Astrocyte of the cerebellum (primary cell): ENCODE measurements at regions not wholly inside any gene's neighbourhood (a gene's known extent, or its start where the extent isn't known, plus 50 kb on each side); places are given as distances from the start of the nearest gene placed in this dataset.
"Not testable (repeated sequence)": the region's sequence is repeated elsewhere in the genome, so short reads cannot be mapped to it uniquely, and the experiment has no call there.

Source experiments
- DNase-seq: peaks from one replicate; pipeline ENCODE4 v3.0.0-alpha.2; 2011; ENCODE audit warnings: low read depth
- H3K4me3 ChIP-seq: 2 replicates; pipeline ENCODE4 v1.5.1; 2011; ENCODE audit warnings: mild to moderate bottlenecking, low read depth, low read length, moderate library complexity
- CTCF ChIP-seq: IDR thresholded peaks from 2 replicates; pipeline ENCODE4 v1.5.1; 2012; ENCODE audit warnings: low read length, low read depth, moderate library complexity, mild to moderate bottlenecking; ENCODE audit errors: missing control alignments
- in situ Hi-C: cut with HindIII; loops from 2 replicates; pipeline ENCODE4 v1.10.0; 2017; ENCODE audit warnings: low sequenced_read_pairs

- H3K4me3 ChIP-seq = no peak overlapping the region
- in situ Hi-C loops = no loop called here
- TF ChIP-seq CTCF = no peak
- no peak for DNase-seq
Observed at GRCh38 chr3:34157491-34157890, 359.1 kb downstream of the PDCD6IP start.

- no peak for DNase-seq
- H3K4me3 ChIP-seq = no peak overlapping the region
- in situ Hi-C loops = loop anchor here (5.0 kb wide), 1 partner anchor 33 kb away; no protein-coding TSS in a partner anchor
- TF ChIP-seq CTCF = no peak
Observed at GRCh38 chr3:34159613-34160420, 361.4 kb downstream of the PDCD6IP start.

- H3K4me3 ChIP-seq, DNase-seq, in situ Hi-C loops: not testable (repeated sequence)
Observed at GRCh38 chr3:34169636-34170035, 371.2 kb downstream of the PDCD6IP start.

DNA sequence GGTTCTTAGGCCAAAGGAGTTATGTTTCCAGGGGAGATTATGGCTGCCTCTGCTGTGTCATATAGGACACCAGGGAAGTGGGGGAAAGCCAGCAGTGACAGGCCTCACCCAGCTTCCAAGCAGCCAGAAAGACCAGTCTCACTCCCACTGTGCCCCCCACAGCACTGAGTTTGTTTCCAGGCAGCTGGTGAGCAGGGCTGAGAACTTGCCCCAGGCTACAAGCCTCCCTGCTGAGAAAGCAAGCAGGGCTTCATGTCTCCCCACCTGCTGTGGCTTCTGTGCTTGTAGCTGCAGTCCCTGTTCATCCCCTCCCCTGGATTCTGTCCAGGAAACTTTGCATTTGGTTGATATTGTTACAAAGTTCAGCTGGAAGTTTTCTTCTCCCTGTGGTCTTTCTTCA lies 376.3 kb downstream of the PDCD6IP start:
- TF ChIP-seq CTCF = no peak
- no peak for DNase-seq
- no peak overlapping the region for H3K4me3 ChIP-seq
- in situ Hi-C loops = no loop called here

- H3K4me3 ChIP-seq = no peak overlapping the region
- in situ Hi-C loops = no loop called here
- TF ChIP-seq CTCF = no peak
- DNase-seq = no peak
Observed at GRCh38 chr3:34175636-34176176, 377.3 kb downstream of the PDCD6IP start.

GRCh38 chr3:34176723-34177122 lies 378.3 kb downstream of the PDCD6IP start:
- no peak overlapping the region for H3K4me3 ChIP-seq
- TF ChIP-seq CTCF = no peak
- no peak for DNase-seq
- in situ Hi-C loops = no loop called here

DNA sequence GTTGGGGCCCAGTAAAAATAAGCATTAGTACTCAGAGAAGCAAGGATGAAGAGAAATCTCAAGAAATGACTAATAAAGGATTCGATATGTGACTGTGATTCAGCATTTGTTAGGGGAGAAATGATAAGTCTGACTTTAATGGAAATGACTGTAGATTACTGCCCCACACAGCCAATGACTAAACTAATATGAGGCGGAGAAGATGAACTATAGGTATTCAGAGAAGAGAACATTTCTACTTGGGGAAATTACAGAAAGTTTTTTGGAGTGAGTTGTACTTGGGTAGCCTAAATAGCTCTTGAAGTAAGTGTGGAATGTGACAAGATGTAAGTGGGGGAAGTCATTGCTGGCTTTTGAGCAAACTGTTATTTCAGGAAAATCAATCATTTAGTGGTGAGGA lies 380.0 kb downstream of the PDCD6IP start:
- TF ChIP-seq CTCF = no peak
- in situ Hi-C loops = no loop called here
- DNase-seq = no peak

More for the DNA sequence above, 380.0 kb downstream of the PDCD6IP start:
- no peak overlapping the region for H3K4me3 ChIP-seq
